Neural crest cell (in vitro differentiated cells): ENCODE measurements at regions not wholly inside any gene's neighbourhood (a gene's known extent, or its start where the extent isn't known, plus 50 kb on each side); places are given as distances from the start of the nearest gene placed in this dataset.

Experiments
- DNase-seq: peaks from one replicate; pipeline ENCODE4 v3.0.0; 2021; ENCODE audit warnings: low read depth, mixed read lengths, low spot score
- H3K27ac Mint-ChIP-seq: one replicate; pipeline ENCODE4 v1.8.0; 2021; ENCODE audit warnings: mild to moderate bottlenecking, mixed read lengths; ENCODE audit not compliant: unreplicated experiment
- H3K27me3 Mint-ChIP-seq: 2 replicates; pipeline ENCODE4 v1.8.0; 2021; ENCODE audit warnings: low read depth, mild to moderate bottlenecking, mixed read lengths
- H3K36me3 Mint-ChIP-seq: 2 replicates; pipeline ENCODE4 v1.8.0; 2021; ENCODE audit warnings: low read depth, mild to moderate bottlenecking, mixed read lengths
- H3K4me1 Mint-ChIP-seq: 2 replicates; pipeline ENCODE4 v1.8.0; 2021; ENCODE audit warnings: mixed read lengths
- H3K4me3 Mint-ChIP-seq: one replicate; pipeline ENCODE4 v1.8.0; 2021; ENCODE audit warnings: mild to moderate bottlenecking, mixed read lengths
- H3K9me3 Mint-ChIP-seq: 2 replicates; pipeline ENCODE4 v1.8.0; 2021; ENCODE audit warnings: mixed read lengths
- TF ChIP-seq, protein P1 (sequence below): fragments of 200-600 bp; sonication (generic); conservative IDR thresholded peaks from 2 replicates; pipeline ENCODE4 v1.5.0; 2021; ENCODE audit warnings: antibody characterized with exemption, mild to moderate bottlenecking

GRCh38 chr5:121668635-121669034 is 183.0 kb upstream of the FTMT start:
- Mint-ChIP-seq H3K4me1 (no peaks in the 10 kb centered on the region), H3K27me3 (peaks cover 2% of the 10 kb centered on the region), H3K4me3 (no peak overlapping the region), H3K9me3 (peaks cover 9% of the 10 kb centered on the region), H3K36me3 (no peaks in the 10 kb centered on the region), H3K27ac (no peak overlapping the region)
- no peak for DNase-seq
- TF ChIP-seq, protein P1, sequence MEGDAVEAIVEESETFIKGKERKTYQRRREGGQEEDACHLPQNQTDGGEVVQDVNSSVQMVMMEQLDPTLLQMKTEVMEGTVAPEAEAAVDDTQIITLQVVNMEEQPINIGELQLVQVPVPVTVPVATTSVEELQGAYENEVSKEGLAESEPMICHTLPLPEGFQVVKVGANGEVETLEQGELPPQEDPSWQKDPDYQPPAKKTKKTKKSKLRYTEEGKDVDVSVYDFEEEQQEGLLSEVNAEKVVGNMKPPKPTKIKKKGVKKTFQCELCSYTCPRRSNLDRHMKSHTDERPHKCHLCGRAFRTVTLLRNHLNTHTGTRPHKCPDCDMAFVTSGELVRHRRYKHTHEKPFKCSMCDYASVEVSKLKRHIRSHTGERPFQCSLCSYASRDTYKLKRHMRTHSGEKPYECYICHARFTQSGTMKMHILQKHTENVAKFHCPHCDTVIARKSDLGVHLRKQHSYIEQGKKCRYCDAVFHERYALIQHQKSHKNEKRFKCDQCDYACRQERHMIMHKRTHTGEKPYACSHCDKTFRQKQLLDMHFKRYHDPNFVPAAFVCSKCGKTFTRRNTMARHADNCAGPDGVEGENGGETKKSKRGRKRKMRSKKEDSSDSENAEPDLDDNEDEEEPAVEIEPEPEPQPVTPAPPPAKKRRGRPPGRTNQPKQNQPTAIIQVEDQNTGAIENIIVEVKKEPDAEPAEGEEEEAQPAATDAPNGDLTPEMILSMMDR, result no peak

DNA sequence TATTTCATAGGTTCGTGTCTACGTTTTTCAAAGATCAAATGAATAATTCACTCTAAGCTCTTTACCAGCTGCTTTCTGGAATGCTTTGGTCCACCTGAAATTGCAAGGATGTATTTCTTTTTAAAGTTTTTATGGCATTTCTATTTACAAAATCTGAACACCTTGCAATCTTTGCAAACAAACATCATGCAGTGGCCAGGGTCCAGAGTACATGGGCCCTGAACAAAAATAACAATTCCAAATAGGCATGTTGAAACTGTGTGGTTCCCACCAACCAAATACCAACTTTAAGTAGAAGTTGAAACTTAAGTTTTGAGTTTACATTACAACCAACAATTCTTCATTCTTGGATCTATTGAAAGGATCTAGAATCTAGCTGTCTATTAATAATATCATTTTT is 180.1 kb upstream of the FTMT start:
- H3K9me3 Mint-ChIP-seq, result peaks cover 2% of the 10 kb centered on the region
- no peak for DNase-seq
- no peak overlapping the region for H3K4me3 Mint-ChIP-seq
- TF ChIP-seq, protein P1, result no peak
- no peaks in the 10 kb centered on the region for H3K27me3 Mint-ChIP-seq
- no peaks in the 10 kb centered on the region for H3K4me1 Mint-ChIP-seq
- H3K36me3 Mint-ChIP-seq, result no peaks in the 10 kb centered on the region
- no peak overlapping the region for H3K27ac Mint-ChIP-seq

DNA sequence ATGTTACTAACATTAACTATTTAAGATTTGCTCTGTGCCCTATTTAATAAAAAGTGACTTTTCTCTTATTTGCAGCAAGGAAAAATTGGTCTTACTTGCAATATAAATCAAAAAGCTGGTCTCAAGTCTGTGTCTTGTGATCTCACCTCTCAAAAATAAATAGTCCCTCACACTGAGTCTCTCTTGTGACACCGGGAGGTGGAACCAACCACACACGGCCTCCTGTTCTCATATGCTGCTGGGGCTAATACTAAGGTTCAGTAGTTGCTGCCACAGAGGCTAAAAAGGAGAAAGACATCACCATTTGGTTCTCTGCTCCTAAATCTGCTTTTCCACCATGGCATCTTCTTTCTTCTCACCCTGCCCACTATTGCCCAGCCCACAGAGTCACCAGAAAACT is 175.8 kb upstream of the FTMT start:
- H3K36me3 Mint-ChIP-seq, result peaks cover 7% of the 10 kb centered on the region
- no peak overlapping the region for H3K4me3 Mint-ChIP-seq
- no peak for DNase-seq
- peaks cover 14% of the 10 kb centered on the region for H3K4me1 Mint-ChIP-seq
- TF ChIP-seq, protein P1, result no peak
- no peak overlapping the region for H3K27ac Mint-ChIP-seq
- H3K9me3 Mint-ChIP-seq, result peaks cover 5% of the 10 kb centered on the region
- no peaks in the 10 kb centered on the region for H3K27me3 Mint-ChIP-seq

- TF ChIP-seq, protein P1, result no peak
- DNase-seq, result no peak
- H3K4me3 Mint-ChIP-seq, result no peak overlapping the region
- H3K36me3 Mint-ChIP-seq, result peaks cover 11% of the 10 kb centered on the region
- H3K27ac Mint-ChIP-seq, result no peak overlapping the region
- no peaks in the 10 kb centered on the region for H3K27me3 Mint-ChIP-seq
- peaks cover 10% of the 10 kb centered on the region for H3K9me3 Mint-ChIP-seq
- peaks cover 14% of the 10 kb centered on the region for H3K4me1 Mint-ChIP-seq
Measured at GRCh38 chr5:121681229-121681855, 170.3 kb upstream of the FTMT start.

DNA sequence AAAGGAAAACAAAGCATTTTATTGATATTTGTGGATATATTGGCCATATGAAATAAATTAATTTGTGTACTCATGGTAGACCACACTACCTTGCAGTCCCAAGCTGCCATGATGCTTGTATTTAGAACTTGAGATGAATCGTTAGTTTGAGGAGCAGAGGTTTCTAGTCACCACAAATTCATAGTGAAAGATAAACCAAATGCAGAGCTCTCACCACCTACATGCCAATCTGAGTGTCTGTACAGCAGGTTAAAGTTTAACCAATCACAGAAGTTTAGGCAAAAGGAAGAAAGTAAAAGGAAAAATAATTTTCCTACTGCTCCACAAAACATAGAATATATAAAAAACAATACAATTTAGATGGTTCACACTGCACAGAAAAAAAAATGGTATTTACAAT is 163.6 kb upstream of the FTMT start:
- H3K9me3 Mint-ChIP-seq, result no peaks in the 10 kb centered on the region
- no peaks in the 10 kb centered on the region for H3K27me3 Mint-ChIP-seq
- no peak overlapping the region for H3K4me3 Mint-ChIP-seq
- DNase-seq, result no peak
- TF ChIP-seq, protein P1, result no peak
- H3K27ac Mint-ChIP-seq, result no peak overlapping the region
- H3K4me1 Mint-ChIP-seq, result no peaks in the 10 kb centered on the region
- no peaks in the 10 kb centered on the region for H3K36me3 Mint-ChIP-seq
